ENCODE measurements at regions not wholly inside any gene's neighbourhood (a gene's known extent, or its start where the extent isn't known, plus 50 kb on each side); places are given as distances from the start of the nearest gene placed in this dataset.

DNA sequence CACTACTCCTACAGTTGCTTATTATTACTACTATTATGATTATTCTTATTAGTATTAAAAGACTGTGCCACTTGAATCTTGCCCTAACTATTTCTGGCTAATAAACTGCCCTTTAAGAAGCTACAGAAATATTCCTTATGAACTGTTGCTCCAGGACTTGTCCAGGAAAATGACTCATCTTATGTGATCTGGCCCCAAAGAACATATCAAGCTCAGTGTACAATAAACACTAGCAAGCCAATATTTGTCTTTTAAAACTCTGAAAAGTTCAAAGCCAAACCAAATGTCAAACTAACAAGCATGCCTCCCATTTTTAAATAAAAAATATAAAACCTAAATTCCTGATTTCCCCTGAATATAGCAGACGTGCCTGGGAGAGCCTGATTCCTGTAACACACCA is 88.7 kb upstream of the SIM2 start:
- H3K27me3 ChIP-seq (ENCODE audit: control insufficient read depth, insufficient read depth, low read length) = no peaks in the 10 kb centered on the region
- no peaks in the 10 kb centered on the region for H3K36me3 ChIP-seq (ENCODE audit: control insufficient read depth in 2 of 3, insufficient read depth in 3 of 3, low read length in 3 of 3)
- DNase-seq = no peak
- no peak overlapping the region for H3K9ac ChIP-seq (ENCODE audit: low read length in 3 of 3)
- TF ChIP-seq, protein P1, sequence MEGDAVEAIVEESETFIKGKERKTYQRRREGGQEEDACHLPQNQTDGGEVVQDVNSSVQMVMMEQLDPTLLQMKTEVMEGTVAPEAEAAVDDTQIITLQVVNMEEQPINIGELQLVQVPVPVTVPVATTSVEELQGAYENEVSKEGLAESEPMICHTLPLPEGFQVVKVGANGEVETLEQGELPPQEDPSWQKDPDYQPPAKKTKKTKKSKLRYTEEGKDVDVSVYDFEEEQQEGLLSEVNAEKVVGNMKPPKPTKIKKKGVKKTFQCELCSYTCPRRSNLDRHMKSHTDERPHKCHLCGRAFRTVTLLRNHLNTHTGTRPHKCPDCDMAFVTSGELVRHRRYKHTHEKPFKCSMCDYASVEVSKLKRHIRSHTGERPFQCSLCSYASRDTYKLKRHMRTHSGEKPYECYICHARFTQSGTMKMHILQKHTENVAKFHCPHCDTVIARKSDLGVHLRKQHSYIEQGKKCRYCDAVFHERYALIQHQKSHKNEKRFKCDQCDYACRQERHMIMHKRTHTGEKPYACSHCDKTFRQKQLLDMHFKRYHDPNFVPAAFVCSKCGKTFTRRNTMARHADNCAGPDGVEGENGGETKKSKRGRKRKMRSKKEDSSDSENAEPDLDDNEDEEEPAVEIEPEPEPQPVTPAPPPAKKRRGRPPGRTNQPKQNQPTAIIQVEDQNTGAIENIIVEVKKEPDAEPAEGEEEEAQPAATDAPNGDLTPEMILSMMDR (IDR thresholded peaks at IDR 0.05; ENCODE audit: borderline replicate concordance, extremely low read depth, insufficient read depth) = no peak
- H3K9me3 ChIP-seq (ENCODE audit: control insufficient read depth in 2 of 3, insufficient read depth in 1 of 3, low read length in 3 of 3) = peaks cover 0 to 6% (median 2%) of the 10 kb centered on the region in 3 donors
- no peaks in the 10 kb centered on the region for H3K4me1 ChIP-seq (ENCODE audit: control insufficient read depth in 2 of 3, insufficient read depth in 2 of 3, low read depth in 1 of 3, low read length in 3 of 3)
- no peak overlapping the region for H3K4me3 ChIP-seq (ENCODE audit: low read length in 3 of 3)
- intact Hi-C loops (cut with DNase I) = no loop called here
- no peak for FAIRE-seq
- H3K27ac ChIP-seq (ENCODE audit: low read depth in 2 of 2, low read length in 2 of 2) = no peak overlapping the region

- Histone ChIP-seq H3K27me3 (ENCODE audit: control insufficient read depth, insufficient read depth, low read length) (no peaks in the 10 kb centered on the region), H3K27ac (ENCODE audit: low read depth in 2 of 2, low read length in 2 of 2) (no peak overlapping the region), H3K4me1 (ENCODE audit: control insufficient read depth in 2 of 3, insufficient read depth in 2 of 3, low read depth in 1 of 3, low read length in 3 of 3) (no peaks in the 10 kb centered on the region), H3K9ac (ENCODE audit: low read length in 3 of 3) (no peak overlapping the region), H3K4me3 (ENCODE audit: low read length in 3 of 3) (no peak overlapping the region), H3K36me3 (ENCODE audit: control insufficient read depth in 2 of 3, insufficient read depth in 3 of 3, low read length in 3 of 3) (no peaks in the 10 kb centered on the region), H3K9me3 (ENCODE audit: control insufficient read depth in 2 of 3, insufficient read depth in 1 of 3, low read length in 3 of 3) (peaks cover 0 to 6% (median 2%) of the 10 kb centered on the region in 3 donors)
- no peak for DNase-seq
- FAIRE-seq = no peak
- TF ChIP-seq, protein P1 (IDR thresholded peaks at IDR 0.05; ENCODE audit: borderline replicate concordance, extremely low read depth, insufficient read depth) = no peak
- intact Hi-C loops (cut with DNase I) = no loop called here
Measured at GRCh38 chr21:36610935-36611334, 88.0 kb upstream of the SIM2 start.

GRCh38 chr21:36611379-36611778 is 87.5 kb upstream of the SIM2 start:
- intact Hi-C loops (cut with DNase I) = no loop called here
- TF ChIP-seq, protein P1 (IDR thresholded peaks at IDR 0.05; ENCODE audit: borderline replicate concordance, extremely low read depth, insufficient read depth) = no peak
- Histone ChIP-seq H3K4me1 (ENCODE audit: control insufficient read depth in 2 of 3, insufficient read depth in 2 of 3, low read depth in 1 of 3, low read length in 3 of 3) (no peaks in the 10 kb centered on the region), H3K27me3 (ENCODE audit: control insufficient read depth, insufficient read depth, low read length) (no peaks in the 10 kb centered on the region), H3K9ac (ENCODE audit: low read length in 3 of 3) (no peak overlapping the region), H3K9me3 (ENCODE audit: control insufficient read depth in 2 of 3, insufficient read depth in 1 of 3, low read length in 3 of 3) (peaks cover 0 to 6% (median 4%) of the 10 kb centered on the region in 3 donors), H3K4me3 (ENCODE audit: low read length in 3 of 3) (no peak overlapping the region), H3K27ac (ENCODE audit: low read depth in 2 of 2, low read length in 2 of 2) (no peak overlapping the region), H3K36me3 (ENCODE audit: control insufficient read depth in 2 of 3, insufficient read depth in 3 of 3, low read length in 3 of 3) (no peaks in the 10 kb centered on the region)
- DNase-seq (no peak), FAIRE-seq (no peak)

DNA sequence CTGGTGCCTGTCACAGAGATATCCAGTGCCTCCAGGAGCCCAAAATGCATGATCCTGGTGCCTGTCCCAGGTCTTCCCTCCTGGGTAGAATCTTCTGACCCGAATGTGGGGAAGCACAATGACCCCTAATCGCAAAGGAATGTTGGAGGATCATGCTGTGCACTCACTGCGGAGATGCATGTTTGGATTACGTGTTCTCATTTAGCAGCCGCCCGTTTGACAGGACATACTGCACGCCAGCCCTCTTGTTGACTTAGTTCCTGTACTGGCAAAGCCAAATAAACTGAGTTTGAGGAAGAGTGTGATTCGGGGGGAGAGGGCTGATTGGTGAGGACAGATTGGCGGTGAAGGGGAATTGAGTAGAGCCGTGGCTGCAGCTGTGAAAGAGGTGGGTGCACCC is 85.9 kb upstream of the SIM2 start:
- Histone ChIP-seq H3K4me3 (ENCODE audit: low read length in 3 of 3) (no peak overlapping the region), H3K27ac (ENCODE audit: low read depth in 2 of 2, low read length in 2 of 2) (no peak overlapping the region), H3K27me3 (ENCODE audit: control insufficient read depth, insufficient read depth, low read length) (no peaks in the 10 kb centered on the region), H3K9ac (ENCODE audit: low read length in 3 of 3) (no peak overlapping the region), H3K9me3 (ENCODE audit: control insufficient read depth in 2 of 3, insufficient read depth in 1 of 3, low read length in 3 of 3) (peaks cover 0 to 6% (median 4%) of the 10 kb centered on the region in 3 donors), H3K36me3 (ENCODE audit: control insufficient read depth in 2 of 3, insufficient read depth in 3 of 3, low read length in 3 of 3) (no peaks in the 10 kb centered on the region), H3K4me1 (ENCODE audit: control insufficient read depth in 2 of 3, insufficient read depth in 2 of 3, low read depth in 1 of 3, low read length in 3 of 3) (no peaks in the 10 kb centered on the region)
- intact Hi-C loops (cut with DNase I) = no loop called here
- no peak for DNase-seq
- TF ChIP-seq, protein P1 (IDR thresholded peaks at IDR 0.05; ENCODE audit: borderline replicate concordance, extremely low read depth, insufficient read depth) = no peak
- FAIRE-seq = no peak
